Hepatocyte (in vitro differentiated cells): ENCODE measurements at regions not wholly inside any gene's neighbourhood (a gene's known extent, or its start where the extent isn't known, plus 50 kb on each side); places are given as distances from the start of the nearest gene placed in this dataset.
A peak's percentile ranks its signal among the peaks of the same experiment; 100 is the strongest.

Experiments
- DNase-seq: peaks from one replicate; pipeline ENCODE4 v3.0.0-alpha.2; 2016; ENCODE audit warnings: low spot score
- H2AFZ ChIP-seq: fragments of 200-600 bp; sonication (generic); 2 replicates; pipeline ENCODE4 v1.6.0; 2016; ENCODE audit warnings: antibody characterized with exemption, mild to moderate bottlenecking
- H3K27ac ChIP-seq: fragments of 200-600 bp; sonication (generic); 2 replicates; pipeline ENCODE4 v1.5.1; 2016; ENCODE audit warnings: mild to moderate bottlenecking
- H3K27me3 ChIP-seq: fragments of 200-600 bp; sonication (generic); 2 replicates; pipeline ENCODE4 v1.6.1; 2016
- H3K36me3 ChIP-seq: fragments of 200-600 bp; sonication (generic); replicated peaks from 2 replicates; pipeline ENCODE4 v1.5.1; 2016; ENCODE audit warnings: low read depth; ENCODE audit not compliant: insufficient read depth
- H3K4me1 ChIP-seq: fragments of 200-600 bp; sonication (generic); 2 replicates; pipeline ENCODE4 v1.5.1; 2016; ENCODE audit warnings: mild to moderate bottlenecking, moderate library complexity; ENCODE audit not compliant: insufficient read depth
- H3K4me2 ChIP-seq: fragments of 200-600 bp; sonication (generic); 2 replicates; pipeline ENCODE4 v1.6.0; 2016
- H3K4me3 ChIP-seq: fragments of 200-600 bp; sonication (generic); 2 replicates; pipeline ENCODE4 v1.5.1; 2016; ENCODE audit warnings: mild to moderate bottlenecking
- H3K79me2 ChIP-seq: fragments of 200-600 bp; sonication (generic); 2 replicates; pipeline ENCODE4 v1.6.0; 2017; ENCODE audit warnings: mild to moderate bottlenecking
- H3K9me2 ChIP-seq: fragments of 200-600 bp; sonication (generic); replicated peaks from 2 replicates; pipeline ENCODE4 v1.6.0; 2017; ENCODE audit warnings: mild to moderate bottlenecking; ENCODE audit not compliant: insufficient read depth
- H3K9me3 ChIP-seq: fragments of 200-600 bp; sonication (generic); 2 replicates; pipeline ENCODE4 v1.5.1; 2016; ENCODE audit warnings: low read depth, mild to moderate bottlenecking
- H4K20me1 ChIP-seq: fragments of 200-600 bp; sonication (generic); 2 replicates; pipeline ENCODE4 v1.6.0; 2016; ENCODE audit warnings: mild to moderate bottlenecking; ENCODE audit not compliant: insufficient read depth, poor library complexity, severe bottlenecking
- EZH2 ChIP-seq: fragments of 200-600 bp; sonication (generic); IDR thresholded peaks from 2 replicates; pipeline ENCODE4 v1.6.1; 2016; ENCODE audit warnings: antibody characterized with exemption, mild to moderate bottlenecking, borderline replicate concordance
- EZH2phosphoT487 ChIP-seq: fragments of 200-600 bp; sonication (generic); IDR thresholded peaks from one replicate; pipeline ENCODE4 v1.6.1; 2018; ENCODE audit warnings: antibody characterized with exemption, mild to moderate bottlenecking, low read depth, moderate library complexity; ENCODE audit not compliant: unreplicated experiment, severe bottlenecking
- WGBS: methylation state at CpG from one replicate; pipeline ENCODE4 v1.1.6; 2016; ENCODE audit warnings: low lambda C conversion rate; ENCODE audit errors: missing lambda C conversion rate; 5-methylcytosine and 5-hydroxymethylcytosine counted together
- TF ChIP-seq, protein P1 (sequence below): fragments of 200-600 bp; sonication (generic); IDR thresholded peaks from 2 replicates; pipeline ENCODE4 v1.5.1; 2016; ENCODE audit warnings: antibody characterized with exemption, mild to moderate bottlenecking; ENCODE audit not compliant: poor library complexity

DNA sequence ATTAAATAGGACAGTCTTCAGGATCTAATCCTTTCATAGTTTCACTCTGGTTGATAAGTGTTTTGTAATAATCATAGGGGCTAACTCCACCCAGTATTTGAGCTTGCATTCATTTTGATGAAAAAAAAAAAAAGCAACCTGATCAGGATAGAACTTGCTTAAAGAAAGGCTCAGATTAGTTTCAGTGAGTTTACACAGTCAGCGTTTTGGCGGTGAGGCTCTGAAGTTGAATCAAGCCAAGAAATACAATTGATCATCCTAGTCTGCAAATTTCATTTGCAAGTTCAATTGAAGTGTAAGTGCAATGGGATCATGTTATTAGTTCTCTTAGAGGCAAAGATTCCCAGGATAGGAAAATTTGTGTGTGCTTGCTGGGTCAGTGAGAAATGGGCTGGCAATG lies 159.7 kb upstream of the ELL2 start:
- Histone ChIP-seq H2AFZ (no peak overlapping the region), H3K27me3 (no peaks in the 10 kb centered on the region), H3K9me2 (no peaks in the 10 kb centered on the region), H3K4me3 (no peak overlapping the region), H4K20me1 (no peaks in the 10 kb centered on the region), H3K79me2 (no peaks in the 10 kb centered on the region), H3K9me3 (no peaks in the 10 kb centered on the region), H3K36me3 (no peaks in the 10 kb centered on the region), H3K4me1 (peaks cover 22% of the 10 kb centered on the region), H3K4me2 (no peak overlapping the region), H3K27ac (no peak overlapping the region)
- 74% methylated on average over 2 of the region's 2 CpGs for WGBS
- TF ChIP-seq, protein P1, sequence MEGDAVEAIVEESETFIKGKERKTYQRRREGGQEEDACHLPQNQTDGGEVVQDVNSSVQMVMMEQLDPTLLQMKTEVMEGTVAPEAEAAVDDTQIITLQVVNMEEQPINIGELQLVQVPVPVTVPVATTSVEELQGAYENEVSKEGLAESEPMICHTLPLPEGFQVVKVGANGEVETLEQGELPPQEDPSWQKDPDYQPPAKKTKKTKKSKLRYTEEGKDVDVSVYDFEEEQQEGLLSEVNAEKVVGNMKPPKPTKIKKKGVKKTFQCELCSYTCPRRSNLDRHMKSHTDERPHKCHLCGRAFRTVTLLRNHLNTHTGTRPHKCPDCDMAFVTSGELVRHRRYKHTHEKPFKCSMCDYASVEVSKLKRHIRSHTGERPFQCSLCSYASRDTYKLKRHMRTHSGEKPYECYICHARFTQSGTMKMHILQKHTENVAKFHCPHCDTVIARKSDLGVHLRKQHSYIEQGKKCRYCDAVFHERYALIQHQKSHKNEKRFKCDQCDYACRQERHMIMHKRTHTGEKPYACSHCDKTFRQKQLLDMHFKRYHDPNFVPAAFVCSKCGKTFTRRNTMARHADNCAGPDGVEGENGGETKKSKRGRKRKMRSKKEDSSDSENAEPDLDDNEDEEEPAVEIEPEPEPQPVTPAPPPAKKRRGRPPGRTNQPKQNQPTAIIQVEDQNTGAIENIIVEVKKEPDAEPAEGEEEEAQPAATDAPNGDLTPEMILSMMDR = no peak
- TF ChIP-seq EZH2 = no peak
- TF ChIP-seq EZH2phosphoT487 = no peak
- DNase-seq = no peak

DNA sequence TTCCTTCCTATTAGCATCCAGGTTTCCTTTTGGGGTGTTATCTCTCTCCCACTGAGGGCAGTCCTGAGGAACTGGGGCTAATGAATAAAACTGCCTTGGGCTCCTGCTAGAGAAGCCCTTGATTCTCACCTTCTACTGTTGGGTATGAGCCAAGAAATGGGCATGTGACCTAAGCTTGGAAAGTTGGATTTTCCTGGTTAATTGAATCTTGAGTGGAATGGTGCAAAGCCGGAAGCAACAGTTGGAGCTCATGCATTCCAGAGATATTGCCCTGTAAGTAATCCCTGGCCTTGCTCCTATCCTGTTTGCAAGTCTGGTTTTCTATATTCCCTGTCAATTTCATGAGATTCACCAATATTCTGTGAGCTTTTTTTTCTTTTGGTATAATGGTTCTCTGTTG lies 158.5 kb upstream of the ELL2 start:
- Histone ChIP-seq H3K4me3 (no peak overlapping the region), H2AFZ (no peak overlapping the region), H3K4me2 (no peak overlapping the region), H4K20me1 (no peaks in the 10 kb centered on the region), H3K27ac (no peak overlapping the region), H3K9me2 (no peaks in the 10 kb centered on the region), H3K9me3 (no peaks in the 10 kb centered on the region), H3K4me1 (peaks cover 16% of the 10 kb centered on the region), H3K27me3 (no peaks in the 10 kb centered on the region), H3K36me3 (no peaks in the 10 kb centered on the region), H3K79me2 (no peaks in the 10 kb centered on the region)
- WGBS = 89% methylated on average over 1 of the region's 1 CpG
- TF ChIP-seq, protein P1 = no peak
- TF ChIP-seq EZH2phosphoT487 (no peak), EZH2 (no peak)
- no peak for DNase-seq

DNA sequence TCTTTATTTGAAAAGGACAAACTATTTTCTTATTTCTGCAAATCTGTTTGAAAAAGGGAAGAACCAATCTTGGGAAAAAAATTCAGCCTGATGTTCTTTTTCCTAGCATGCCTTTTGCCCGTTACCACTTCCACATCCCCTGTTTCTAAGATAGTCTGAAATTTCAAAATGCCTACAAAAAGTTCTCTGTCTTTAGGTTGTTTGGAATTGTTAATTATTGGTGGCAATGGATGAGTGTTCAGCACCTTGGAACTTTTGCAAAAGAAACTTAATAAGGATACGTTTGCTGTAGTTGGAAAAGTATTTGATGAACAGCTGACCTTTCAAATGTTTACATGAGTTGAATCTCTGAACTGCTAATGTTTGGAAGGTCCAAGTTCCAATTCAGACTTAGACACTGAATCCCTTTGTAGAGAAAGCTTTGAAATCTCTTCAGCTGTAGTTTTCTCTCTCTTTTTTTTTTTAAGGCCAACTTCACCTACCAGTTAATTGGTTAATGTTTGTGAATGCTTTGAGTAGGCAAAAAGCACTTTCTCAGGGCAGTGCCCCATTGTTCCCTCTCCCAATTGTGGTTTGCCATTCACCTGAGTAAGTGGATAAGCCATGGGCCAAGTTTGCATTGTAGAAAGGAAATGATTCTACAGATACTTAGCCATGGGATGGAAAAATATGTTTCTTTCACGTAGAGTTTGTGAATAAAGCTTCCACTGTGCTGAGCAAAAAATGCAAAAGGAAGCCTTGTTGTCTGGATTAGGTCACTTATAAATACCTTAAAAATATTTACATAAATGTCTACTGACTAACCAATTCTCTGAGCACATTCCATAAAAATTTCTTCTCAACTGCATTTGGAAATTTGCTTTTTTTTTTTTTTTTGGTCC lies 156.4 kb upstream of the ELL2 start:
- DNase-seq = no peak
- H3K27me3 ChIP-seq = no peaks in the 10 kb centered on the region
- no peak for TF ChIP-seq EZH2phosphoT487
- TF ChIP-seq EZH2 = no peak
- TF ChIP-seq, protein P1 = no peak
- no peaks in the 10 kb centered on the region for H4K20me1 ChIP-seq
- peaks cover 16% of the 10 kb centered on the region for H3K4me1 ChIP-seq
- H3K4me3 ChIP-seq = no peak overlapping the region
- WGBS = 64% methylated on average over 3 of the region's 3 CpGs
- H3K36me3 ChIP-seq = no peaks in the 10 kb centered on the region
- H3K79me2 ChIP-seq = no peaks in the 10 kb centered on the region
- peak overlapping the region; percentile 16 for H2AFZ ChIP-seq
- no peaks in the 10 kb centered on the region for H3K9me2 ChIP-seq
- H3K27ac ChIP-seq = peak overlapping the region; percentile 74
- no peaks in the 10 kb centered on the region for H3K9me3 ChIP-seq
- peak overlapping the region; percentile 55 for H3K4me2 ChIP-seq
